Fibroblast of lung (primary cell): ENCODE measurements at regions not wholly inside any gene's neighbourhood (a gene's known extent, or its start where the extent isn't known, plus 50 kb on each side); places are given as distances from the start of the nearest gene placed in this dataset.

ENCODE experiments used
- CTCF ChIP-seq, 2 donors: IDR thresholded peaks in 1 of 2; conservative IDR thresholded peaks in 1 of 2; 1 replicate in 1 of 2; 2 replicates in 1 of 2; pipeline ENCODE4 v1.5.1; 2011 to 2012; ENCODE audit warnings: low read length in 2 of 2, control low read depth in 1 of 2, inconsistent platforms in 1 of 2, low read depth in 1 of 2, mild to moderate bottlenecking in 1 of 2
- EZH2 ChIP-seq: IDR thresholded peaks from 2 replicates; pipeline ENCODE4 v1.5.1; 2012; ENCODE audit warnings: low read length, control low read depth, mild to moderate bottlenecking; ENCODE audit errors: missing control alignments

DNA sequence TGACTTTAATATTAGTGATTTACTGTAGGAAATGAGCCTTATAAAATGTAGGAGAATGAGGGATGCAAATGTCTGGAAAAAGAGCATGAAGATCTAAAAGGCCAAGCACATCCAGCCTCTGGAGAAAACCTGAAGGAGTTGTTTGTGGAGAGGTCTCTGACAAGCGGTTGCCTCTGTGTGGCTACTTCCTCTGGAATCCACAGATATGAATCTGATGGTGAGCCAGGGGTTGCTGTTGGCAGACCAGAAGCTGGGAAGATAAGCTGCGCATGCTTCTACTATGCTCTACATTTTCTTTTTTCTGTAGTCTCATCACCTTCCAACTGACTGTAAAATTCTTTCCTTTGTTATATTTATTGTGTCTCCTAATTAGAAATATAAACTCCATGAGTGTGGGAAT lies 248.6 kb downstream of the OLFM3 start:
- TF ChIP-seq CTCF (conservative IDR thresholded peaks at IDR 0.05 in 1 of 2, IDR thresholded peaks at IDR 0.05 in 1 of 2; ENCODE audit: low read depth in 1 of 2, low read length in 2 of 2) (no peak), EZH2 (no peak)
